ENCODE measurements at regions not wholly inside any gene's neighbourhood (a gene's known extent, or its start where the extent isn't known, plus 50 kb on each side); places are given as distances from the start of the nearest gene placed in this dataset.

DNA sequence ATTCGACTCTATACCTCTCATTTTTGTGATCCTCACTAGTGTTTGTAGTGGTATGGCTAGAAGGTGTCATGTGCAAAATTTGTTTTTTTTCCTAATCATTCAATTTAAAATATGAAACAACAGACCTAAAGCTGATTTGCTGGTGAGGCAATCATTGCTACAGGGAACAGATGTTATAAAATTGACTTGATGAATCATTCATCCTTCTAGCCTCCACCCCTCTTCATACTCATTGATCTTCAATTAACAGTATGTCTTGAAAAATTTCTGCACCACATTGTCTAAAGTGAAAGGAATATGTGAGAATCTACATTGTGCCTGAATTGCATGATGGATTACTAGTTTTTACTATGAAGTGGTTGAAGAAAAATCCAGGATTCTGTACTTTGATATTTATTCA lies 349.0 kb upstream of the NAV3 start:
- Histone ChIP-seq H4K20me1 (replicated peaks; ENCODE audit: control insufficient read depth, extremely low read depth, insufficient read depth, low read length) (no peaks in the 10 kb centered on the region), H3K4me2 (ENCODE audit: insufficient read depth, low read length) (no peak overlapping the region), H3K9me3 (replicated peaks; ENCODE audit: control insufficient read depth, insufficient read depth, low read length) (no peaks in the 10 kb centered on the region), H3K36me3 (ENCODE audit: control insufficient read depth in 2 of 2, extremely low read depth in 1 of 2, insufficient read depth in 2 of 2, low read length in 2 of 2) (no peaks in the 10 kb centered on the region), H2AFZ (ENCODE audit: low read depth, low read length) (no peak overlapping the region), H3K4me3 (replicated peaks in 1 of 3; ENCODE audit: insufficient read depth in 1 of 3, low read depth in 1 of 3, low read length in 3 of 3) (no peak overlapping the region), H3K27me3 (ENCODE audit: control insufficient read depth in 2 of 2, insufficient read depth in 2 of 2, low read length in 2 of 2) (no peaks in the 10 kb centered on the region), H3K4me1 (ENCODE audit: control insufficient read depth, extremely low read depth, insufficient read depth, low read length) (no peaks in the 10 kb centered on the region), H3K79me2 (ENCODE audit: control insufficient read depth, insufficient read depth, low read length) (no peaks in the 10 kb centered on the region), H3K27ac (ENCODE audit: insufficient read depth, low read depth, low read length) (no peak overlapping the region), H3K9ac (replicated peaks; ENCODE audit: extremely low read depth, insufficient read depth, low read length) (no peak overlapping the region), H3K9me1 (replicated peaks; ENCODE audit: control insufficient read depth, extremely low read depth, insufficient read depth, low read length) (no peaks in the 10 kb centered on the region)
- DNase-seq (ENCODE audit: low read depth, low spot score) = no peak
- ChIA-PET CTCF (no interaction called here), POLR2A (no interaction called here)
- BruUV-seq (replicated peaks) = no TSS peak
- TF ChIP-seq, protein P1, sequence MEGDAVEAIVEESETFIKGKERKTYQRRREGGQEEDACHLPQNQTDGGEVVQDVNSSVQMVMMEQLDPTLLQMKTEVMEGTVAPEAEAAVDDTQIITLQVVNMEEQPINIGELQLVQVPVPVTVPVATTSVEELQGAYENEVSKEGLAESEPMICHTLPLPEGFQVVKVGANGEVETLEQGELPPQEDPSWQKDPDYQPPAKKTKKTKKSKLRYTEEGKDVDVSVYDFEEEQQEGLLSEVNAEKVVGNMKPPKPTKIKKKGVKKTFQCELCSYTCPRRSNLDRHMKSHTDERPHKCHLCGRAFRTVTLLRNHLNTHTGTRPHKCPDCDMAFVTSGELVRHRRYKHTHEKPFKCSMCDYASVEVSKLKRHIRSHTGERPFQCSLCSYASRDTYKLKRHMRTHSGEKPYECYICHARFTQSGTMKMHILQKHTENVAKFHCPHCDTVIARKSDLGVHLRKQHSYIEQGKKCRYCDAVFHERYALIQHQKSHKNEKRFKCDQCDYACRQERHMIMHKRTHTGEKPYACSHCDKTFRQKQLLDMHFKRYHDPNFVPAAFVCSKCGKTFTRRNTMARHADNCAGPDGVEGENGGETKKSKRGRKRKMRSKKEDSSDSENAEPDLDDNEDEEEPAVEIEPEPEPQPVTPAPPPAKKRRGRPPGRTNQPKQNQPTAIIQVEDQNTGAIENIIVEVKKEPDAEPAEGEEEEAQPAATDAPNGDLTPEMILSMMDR (IDR thresholded peaks at IDR 0.05; ENCODE audit: extremely low read depth in 1 of 2, insufficient read depth in 1 of 2, low read depth in 1 of 2, low read length in 2 of 2) = no peak
- TF ChIP-seq GATA2 (IDR thresholded peaks at IDR 0.05; ENCODE audit: insufficient read depth, insufficient read length, low read depth, low read length) (no peak), JUN (IDR thresholded peaks at IDR 0.05; ENCODE audit: borderline replicate concordance, insufficient read depth, insufficient read length, low read depth) (no peak), EZH2 (IDR thresholded peaks at IDR 0.05; ENCODE audit: borderline replicate concordance, low read depth, low read length, severe bottlenecking) (no peak), FOS (IDR thresholded peaks at IDR 0.05; ENCODE audit: borderline replicate concordance, insufficient read depth, low read length) (no peak), MYC (IDR thresholded peaks at IDR 0.05; ENCODE audit: low read depth, low read length) (no peak), POLR2AphosphoS5 (IDR thresholded peaks at IDR 0.05; ENCODE audit: insufficient read depth, low read depth, low read length) (no peak), POLR2A (IDR thresholded peaks at IDR 0.05; ENCODE audit: low read depth, low read length) (no peak)
- TF ChIP-seq, protein P2, sequence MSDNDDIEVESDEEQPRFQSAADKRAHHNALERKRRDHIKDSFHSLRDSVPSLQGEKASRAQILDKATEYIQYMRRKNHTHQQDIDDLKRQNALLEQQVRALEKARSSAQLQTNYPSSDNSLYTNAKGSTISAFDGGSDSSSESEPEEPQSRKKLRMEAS (IDR thresholded peaks at IDR 0.05; ENCODE audit: insufficient read depth, insufficient read length) = no peak
- dilution Hi-C loops (cut with MboI; ENCODE audit: extremely low pct_ligation_motif_present, low sequenced_read_pairs) = no loop called here
- intact Hi-C loops (cut with micrococcal nuclease) = no loop called here
- no peak for FAIRE-seq

All from endothelial cell of umbilical vein (primary cell).